HFF-Myc (cell line): ENCODE measurements at regions not wholly inside any gene's neighbourhood (a gene's known extent, or its start where the extent isn't known, plus 50 kb on each side); places are given as distances from the start of the nearest gene placed in this dataset.

Experiments
- DNase-seq: peaks from one replicate; pipeline ENCODE4 v3.0.0-alpha.2; 2011; ENCODE audit warnings: low read depth; ENCODE audit errors: extremely low read depth
- H3K4me3 ChIP-seq: replicated peaks from 2 replicates; pipeline ENCODE4 v1.5.1; 2011; ENCODE audit warnings: low read depth, mild to moderate bottlenecking, control low read depth, low read length
- TF ChIP-seq, protein P1 (sequence below): IDR thresholded peaks from 2 replicates; pipeline ENCODE4 v1.5.1; 2012; ENCODE audit warnings: mild to moderate bottlenecking, low read depth, low read length, control low read depth; ENCODE audit errors: missing control alignments

DNA sequence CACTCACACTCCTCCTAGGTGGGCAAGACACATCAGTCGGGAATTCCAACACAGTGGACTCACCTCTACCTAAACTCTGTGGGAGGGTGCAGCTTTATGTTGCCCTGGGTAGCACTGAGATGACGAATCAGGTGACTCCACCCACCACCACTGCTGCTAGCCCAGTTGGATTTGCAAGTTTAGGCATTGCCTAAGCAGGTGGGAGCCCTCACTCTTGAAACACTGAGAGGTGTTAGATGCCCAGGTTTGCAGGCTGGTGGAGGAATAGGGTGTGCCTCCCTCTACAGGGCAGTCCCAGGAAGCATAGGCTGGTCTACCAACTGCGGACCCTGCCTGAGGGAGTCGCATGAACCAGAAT lies 708.9 kb downstream of the POM121L12 start:
- no peak for DNase-seq
- TF ChIP-seq, protein P1, sequence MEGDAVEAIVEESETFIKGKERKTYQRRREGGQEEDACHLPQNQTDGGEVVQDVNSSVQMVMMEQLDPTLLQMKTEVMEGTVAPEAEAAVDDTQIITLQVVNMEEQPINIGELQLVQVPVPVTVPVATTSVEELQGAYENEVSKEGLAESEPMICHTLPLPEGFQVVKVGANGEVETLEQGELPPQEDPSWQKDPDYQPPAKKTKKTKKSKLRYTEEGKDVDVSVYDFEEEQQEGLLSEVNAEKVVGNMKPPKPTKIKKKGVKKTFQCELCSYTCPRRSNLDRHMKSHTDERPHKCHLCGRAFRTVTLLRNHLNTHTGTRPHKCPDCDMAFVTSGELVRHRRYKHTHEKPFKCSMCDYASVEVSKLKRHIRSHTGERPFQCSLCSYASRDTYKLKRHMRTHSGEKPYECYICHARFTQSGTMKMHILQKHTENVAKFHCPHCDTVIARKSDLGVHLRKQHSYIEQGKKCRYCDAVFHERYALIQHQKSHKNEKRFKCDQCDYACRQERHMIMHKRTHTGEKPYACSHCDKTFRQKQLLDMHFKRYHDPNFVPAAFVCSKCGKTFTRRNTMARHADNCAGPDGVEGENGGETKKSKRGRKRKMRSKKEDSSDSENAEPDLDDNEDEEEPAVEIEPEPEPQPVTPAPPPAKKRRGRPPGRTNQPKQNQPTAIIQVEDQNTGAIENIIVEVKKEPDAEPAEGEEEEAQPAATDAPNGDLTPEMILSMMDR: no peak
- no peak overlapping the region for H3K4me3 ChIP-seq

DNA sequence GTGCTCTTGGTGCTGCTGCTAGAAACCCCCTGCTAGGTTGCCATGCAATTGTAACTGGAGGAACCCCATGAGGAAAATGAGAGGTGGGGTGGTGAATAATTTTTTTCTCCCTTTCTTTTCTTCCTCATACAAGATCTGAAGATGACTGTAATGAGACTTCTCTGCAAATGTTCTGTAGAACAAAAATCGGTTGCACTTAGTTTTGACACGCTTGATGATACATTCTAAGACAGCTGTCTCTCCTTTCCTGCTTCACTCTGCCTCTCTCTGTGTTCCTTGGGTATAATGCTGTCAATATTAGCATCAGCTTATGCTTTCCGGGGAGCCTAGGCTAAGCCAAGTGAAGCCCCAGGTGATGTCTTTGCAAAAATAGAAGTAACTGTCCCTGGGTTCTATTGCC lies 721.5 kb downstream of the POM121L12 start:
- no peak overlapping the region for H3K4me3 ChIP-seq
- no peak for DNase-seq
- TF ChIP-seq, protein P1: no peak

DNA sequence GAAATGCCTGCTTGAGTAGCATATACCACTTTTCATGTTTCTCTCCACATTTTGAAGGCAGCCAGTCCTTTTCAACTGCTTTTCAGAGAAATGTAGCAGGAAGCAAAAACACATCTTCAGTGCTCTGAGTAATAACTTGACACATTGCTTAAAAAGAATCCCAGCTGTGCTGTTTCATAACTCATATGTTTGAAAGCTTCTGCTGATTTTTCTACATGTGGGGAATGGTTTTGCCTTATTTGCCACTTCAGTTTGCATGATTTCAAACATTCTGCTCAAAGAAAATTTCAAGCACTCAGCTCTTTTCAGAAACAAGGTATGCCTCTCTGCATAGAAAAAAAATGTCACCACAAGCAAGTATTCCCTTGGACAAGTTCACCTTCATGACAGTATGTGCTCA lies 732.8 kb downstream of the POM121L12 start:
- no peak overlapping the region for H3K4me3 ChIP-seq
- no peak for DNase-seq
- TF ChIP-seq, protein P1: no peak

- DNase-seq: no peak
- H3K4me3 ChIP-seq: no peak overlapping the region
- TF ChIP-seq, protein P1: no peak
These were observed 736.3 kb downstream of the POM121L12 start for GRCh38 chr7:53771701-53772100.

GRCh38 chr7:53776323-53776722 lies 740.9 kb downstream of the POM121L12 start:
- H3K4me3 ChIP-seq: no peak overlapping the region
- TF ChIP-seq, protein P1: no peak
- no peak for DNase-seq

GRCh38 chr7:53789741-53790140 lies 752.4 kb upstream of the VSTM2A start:
- no peak for DNase-seq
- H3K4me3 ChIP-seq: no peak overlapping the region
- TF ChIP-seq, protein P1: no peak

DNA sequence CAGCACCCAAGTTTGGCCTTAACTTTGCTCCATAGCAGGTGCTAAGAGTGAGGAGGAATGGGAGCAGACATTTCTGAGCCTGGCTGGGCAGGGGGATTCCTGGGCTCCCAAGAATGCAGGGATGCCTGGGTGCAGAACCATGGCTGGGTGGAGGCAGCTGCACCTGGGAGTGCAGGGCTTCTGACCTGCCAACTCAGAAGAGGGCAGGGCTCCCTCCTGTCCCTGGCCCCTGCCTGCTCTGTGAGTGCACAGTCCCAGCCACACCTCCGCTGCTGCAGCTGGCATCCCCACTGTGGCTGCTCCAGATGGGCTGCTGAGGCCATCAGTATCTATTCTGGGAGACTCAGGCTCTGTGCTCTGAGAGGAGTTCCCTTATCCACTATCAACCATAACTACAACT lies 747.4 kb upstream of the VSTM2A start:
- no peak overlapping the region for H3K4me3 ChIP-seq
- no peak for DNase-seq
- TF ChIP-seq, protein P1: no peak
